GM19023 (cell line): ENCODE measurements at regions not wholly inside any gene's neighbourhood (a gene's known extent, or its start where the extent isn't known, plus 50 kb on each side); places are given as distances from the start of the nearest gene placed in this dataset.
A peak's percentile ranks its signal among the peaks of the same experiment; 100 is the strongest.
"Not testable (repeated sequence)": the region's sequence is repeated elsewhere in the genome, so short reads cannot be mapped to it uniquely, and the experiment has no call there.

Source experiments
- ATAC-seq: cut with Tn5 transposase; IDR thresholded peaks from one replicate; pipeline ENCODE4 v1.9.1; 2021; ENCODE audit warnings: mild to moderate bottlenecking, moderate library complexity; ENCODE audit not compliant: unreplicated experiment

DNA sequence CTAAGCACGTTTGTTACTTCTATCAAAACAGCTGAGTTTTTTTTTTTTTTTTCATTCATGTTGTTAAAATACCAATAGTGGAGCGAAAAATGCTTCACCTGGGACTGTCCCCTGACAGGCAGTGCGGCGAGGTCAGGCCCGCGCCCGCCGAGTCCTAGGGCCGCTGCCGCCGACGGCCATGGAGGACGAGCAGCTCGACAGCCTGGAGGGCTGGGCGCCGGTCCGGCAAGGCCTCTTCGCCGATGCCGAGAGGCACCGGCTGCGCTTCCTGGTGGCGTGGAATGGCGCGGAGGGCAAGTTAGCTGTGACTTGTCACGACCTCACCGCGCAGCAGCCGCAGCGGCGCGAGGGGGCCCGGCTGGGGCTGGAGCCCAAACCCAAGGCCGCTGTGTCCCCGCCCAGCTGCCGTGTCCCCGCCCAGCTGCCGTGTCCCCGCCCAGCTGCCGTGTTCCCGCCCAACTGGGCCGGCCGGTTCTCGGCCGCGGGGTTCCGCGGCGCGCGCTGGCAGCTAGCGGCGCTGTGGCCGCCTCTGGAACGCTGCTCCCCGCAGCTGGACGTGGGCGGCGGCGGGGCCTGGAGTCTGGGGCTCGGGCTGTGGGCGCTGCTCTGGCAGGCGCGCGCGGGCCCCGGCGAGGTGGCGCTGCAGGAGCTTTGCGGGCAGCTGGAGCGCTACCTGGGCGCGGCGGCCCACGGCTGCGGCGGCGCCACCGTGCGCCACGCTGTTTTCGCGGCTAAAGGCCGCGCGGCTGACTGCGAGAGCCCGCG lies 56.7 kb upstream of the GOLGA8R start:
- peak; percentile 91 for ATAC-seq

DNA sequence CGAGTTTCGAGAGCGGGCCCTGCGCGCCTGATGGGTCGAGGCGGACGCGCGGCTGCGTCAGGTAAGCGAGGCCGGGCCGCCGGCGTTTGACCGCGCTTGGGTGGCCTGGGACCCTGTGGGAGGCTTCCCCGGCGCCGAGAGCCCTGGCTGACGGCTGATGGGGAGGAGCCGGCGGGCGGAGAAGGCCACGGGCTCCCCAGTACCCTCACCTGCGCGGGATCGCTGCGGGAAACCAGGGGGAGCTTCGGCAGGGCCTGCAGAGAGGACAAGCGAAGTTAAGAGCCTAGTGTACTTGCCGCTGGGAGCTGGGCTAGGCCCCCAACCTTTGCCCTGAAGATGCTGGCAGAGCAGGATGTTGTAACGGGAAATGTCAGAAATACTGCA lies 57.3 kb upstream of the GOLGA8R start:
- peak; percentile 15 for ATAC-seq

DNA sequence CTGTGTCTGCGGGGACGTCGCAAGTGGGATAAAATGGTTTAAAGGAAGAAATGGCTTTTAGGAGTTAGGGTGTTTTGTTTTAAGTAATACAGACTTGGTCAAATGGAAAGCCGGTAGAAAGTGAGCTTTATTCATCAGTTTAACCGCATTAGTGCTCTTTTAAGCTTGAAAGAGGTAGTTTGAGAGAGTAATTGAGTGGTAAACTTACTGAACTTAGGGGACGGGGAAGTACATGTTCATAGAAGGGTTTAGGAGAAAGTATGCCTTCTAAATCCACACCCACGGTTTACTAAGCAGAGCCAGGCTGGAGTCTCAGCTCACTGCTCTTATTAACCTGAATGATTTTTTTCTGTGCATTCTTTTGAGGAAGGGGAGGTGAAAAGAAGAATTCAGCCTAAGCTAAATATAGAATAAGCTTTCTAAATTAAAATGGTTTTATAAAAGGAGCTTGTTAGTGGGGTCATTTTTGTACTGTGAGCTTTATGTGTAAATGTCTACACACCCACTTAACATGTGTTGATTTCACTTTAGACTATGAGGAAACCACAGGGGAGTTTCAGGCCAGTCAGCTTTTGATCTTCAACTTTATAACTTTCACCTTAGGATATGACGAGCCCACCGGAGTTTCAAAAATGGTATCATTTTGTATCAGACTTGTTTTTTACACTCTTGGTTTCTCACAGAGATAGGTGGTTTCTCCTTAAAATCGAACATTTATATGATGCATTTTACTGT lies 57.9 kb upstream of the GOLGA8R start:
- ATAC-seq = not testable (repeated sequence)

DNA sequence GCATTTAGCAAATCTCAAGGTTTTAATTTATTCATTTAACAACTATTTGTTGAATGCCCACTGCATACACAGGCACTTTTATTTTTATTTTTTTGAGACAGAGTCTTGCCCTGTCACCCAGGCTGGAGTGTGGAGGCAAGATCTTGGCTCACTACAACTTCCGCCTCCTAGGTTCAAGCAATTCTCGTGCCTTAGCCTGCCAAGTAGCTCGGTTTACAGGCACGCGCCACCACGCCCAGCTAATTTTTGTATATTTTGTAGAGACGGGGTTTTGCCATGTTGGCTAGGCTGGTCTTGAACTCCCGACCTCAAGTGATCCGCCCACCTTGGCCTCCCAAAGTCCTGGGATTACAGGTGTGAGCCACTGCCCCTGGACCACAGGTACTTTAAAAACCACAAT lies 67.0 kb upstream of the GOLGA8Q start:
- not testable (repeated sequence) for ATAC-seq

DNA sequence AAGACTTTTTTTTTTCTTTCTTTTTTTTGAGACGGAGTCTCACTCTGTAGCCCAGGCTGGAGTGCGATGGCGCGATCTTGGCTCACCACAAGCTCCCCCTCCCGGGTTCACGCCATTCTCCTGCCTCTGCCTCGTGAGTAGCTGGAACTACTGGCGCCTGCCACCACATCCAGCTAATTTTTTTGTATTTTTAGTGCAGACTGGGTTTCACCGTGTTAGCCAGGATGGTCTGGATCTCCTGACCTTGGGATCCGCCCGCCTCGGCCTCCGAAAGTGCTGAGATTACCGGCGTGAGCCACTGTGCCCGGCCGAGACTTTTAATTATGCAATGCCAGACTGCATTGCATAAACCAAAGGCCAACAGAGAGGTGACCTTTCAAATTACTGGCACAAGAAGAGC lies 62.6 kb upstream of the GOLGA8Q start:
- ATAC-seq = not testable (repeated sequence)

DNA sequence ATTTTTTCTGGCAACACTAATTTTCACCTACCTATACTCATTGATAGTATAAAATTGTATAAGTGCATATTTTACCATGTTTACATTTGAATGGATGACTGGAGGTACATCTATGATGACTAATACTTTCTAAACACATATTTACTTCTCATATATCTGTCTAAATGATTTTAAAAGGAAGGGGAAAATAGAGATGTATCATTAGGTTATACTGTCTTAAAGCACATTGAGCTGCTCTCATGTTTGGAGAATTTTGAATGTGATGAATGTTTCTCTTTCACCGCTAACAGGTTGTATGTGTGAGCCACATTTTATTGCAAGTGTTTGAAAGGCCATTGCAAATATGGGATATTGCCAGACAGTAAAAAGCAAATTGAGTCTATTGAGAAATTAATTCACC lies 61.5 kb upstream of the GOLGA8Q start:
- not testable (repeated sequence) for ATAC-seq

DNA sequence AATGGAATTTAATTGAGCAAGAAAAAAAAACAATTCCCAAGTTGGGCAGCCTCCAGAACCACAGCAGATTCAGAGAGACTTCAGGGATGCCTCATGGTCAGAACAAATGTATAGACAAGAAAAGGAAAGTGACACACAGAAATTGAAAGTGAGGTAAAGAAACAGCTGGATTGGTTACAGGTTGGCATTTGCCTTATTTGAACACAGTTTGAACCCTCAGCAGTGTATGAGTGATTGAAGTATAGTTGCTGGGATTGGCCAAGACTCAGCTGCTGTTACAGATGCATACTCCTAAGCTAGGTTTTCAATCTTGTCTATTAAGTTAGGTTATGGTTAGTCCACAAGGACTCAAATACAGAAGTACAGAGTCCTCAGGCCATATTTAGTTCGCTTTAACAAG lies 57.9 kb upstream of the GOLGA8Q start:
- ATAC-seq = not testable (repeated sequence)

DNA sequence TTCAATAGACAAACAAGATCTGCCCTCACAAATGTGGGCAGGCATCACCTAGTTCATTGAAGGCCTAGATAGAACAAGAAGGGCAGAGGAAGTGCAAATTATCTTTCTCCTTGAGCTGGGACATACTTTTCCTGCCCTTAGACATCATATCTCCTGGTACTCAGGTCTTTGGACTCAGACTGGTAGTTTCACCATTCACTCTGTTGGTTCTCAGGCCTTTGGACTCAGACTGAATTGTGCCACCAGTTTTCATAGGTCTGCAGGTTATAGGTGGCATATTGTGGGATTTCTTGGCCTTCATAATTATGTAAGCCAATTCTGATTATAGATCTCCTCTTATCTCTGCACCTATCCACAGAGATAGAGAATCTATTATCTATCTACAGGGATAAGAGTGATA lies 54.6 kb upstream of the GOLGA8Q start:
- not testable (repeated sequence) for ATAC-seq

DNA sequence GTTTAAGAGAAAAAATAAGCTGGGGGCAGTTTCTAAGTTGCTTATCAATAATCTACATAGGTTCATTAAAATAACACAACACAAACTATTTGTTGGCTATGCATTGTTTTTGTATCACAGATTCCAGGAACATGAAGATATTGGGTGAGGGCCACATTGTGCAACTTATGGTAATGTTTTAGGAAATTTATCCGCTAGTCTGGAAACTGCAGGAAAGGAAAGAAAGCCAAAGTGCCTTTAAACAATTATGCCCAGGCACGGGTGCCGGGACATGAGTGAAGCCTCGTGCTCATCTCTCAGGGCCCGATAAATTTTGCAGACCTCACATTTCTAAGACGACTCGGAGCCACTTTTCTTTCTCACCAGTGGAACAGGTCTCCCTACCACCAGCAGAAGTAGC lies 52.6 kb upstream of the GOLGA8Q start:
- not testable (repeated sequence) for ATAC-seq

DNA sequence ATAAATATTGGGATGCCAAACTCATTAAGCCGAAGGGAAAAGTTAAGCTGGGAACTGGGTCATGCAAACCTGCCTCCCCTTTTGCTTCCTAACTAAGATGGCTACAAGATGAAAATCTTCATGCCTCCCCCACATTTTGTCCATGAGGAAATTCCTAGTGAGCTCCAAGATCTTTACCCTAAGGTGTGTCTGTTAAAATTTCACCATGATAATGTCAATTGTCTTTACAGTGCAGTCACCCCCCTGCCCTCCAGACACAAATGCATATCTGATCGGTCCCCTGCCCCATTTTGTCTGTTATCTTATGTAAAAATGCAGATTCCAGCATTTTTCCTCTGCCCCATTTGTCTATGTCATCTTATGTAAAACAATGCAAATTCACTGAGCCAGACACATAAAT lies 51.3 kb upstream of the GOLGA8Q start:
- ATAC-seq = not testable (repeated sequence)
